ENCODE measurements at regions not wholly inside any gene's neighbourhood (a gene's known extent, or its start where the extent isn't known, plus 50 kb on each side); places are given as distances from the start of the nearest gene placed in this dataset.

DNA sequence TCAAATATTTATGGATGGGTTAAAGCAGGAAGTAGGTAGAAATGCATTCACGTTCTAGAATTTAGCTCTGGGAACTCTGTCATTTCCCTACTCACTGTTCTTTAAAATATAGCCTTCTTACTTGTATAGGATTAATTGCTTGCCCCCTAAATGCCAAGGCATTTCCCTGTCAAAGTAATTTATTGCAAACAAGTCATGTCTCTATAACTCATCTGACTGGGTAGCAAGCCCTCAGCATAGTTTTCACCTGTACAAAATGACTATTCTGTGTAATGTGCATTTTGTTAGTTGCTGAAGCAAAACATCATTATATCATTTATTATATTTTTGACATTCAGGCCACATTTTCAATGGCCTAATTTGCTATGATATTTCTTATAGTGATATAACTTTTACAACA lies 1308.2 kb upstream of the EPHA6 start:
- TF ChIP-seq, protein P1, sequence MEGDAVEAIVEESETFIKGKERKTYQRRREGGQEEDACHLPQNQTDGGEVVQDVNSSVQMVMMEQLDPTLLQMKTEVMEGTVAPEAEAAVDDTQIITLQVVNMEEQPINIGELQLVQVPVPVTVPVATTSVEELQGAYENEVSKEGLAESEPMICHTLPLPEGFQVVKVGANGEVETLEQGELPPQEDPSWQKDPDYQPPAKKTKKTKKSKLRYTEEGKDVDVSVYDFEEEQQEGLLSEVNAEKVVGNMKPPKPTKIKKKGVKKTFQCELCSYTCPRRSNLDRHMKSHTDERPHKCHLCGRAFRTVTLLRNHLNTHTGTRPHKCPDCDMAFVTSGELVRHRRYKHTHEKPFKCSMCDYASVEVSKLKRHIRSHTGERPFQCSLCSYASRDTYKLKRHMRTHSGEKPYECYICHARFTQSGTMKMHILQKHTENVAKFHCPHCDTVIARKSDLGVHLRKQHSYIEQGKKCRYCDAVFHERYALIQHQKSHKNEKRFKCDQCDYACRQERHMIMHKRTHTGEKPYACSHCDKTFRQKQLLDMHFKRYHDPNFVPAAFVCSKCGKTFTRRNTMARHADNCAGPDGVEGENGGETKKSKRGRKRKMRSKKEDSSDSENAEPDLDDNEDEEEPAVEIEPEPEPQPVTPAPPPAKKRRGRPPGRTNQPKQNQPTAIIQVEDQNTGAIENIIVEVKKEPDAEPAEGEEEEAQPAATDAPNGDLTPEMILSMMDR (IDR thresholded peaks at IDR 0.05): no peak
- no peak for TF ChIP-seq POLR2A (IDR thresholded peaks at IDR 0.05)
